Osteoblast (primary cell): ENCODE measurements at regions not wholly inside any gene's neighbourhood (a gene's known extent, or its start where the extent isn't known, plus 50 kb on each side); places are given as distances from the start of the nearest gene placed in this dataset.

Experiments used
- DNase-seq: peaks from one replicate; pipeline ENCODE4 v3.0.0; 2011; ENCODE audit warnings: low spot score, mixed read lengths; ENCODE audit not compliant: insufficient read length; ENCODE audit errors: missing footprints
- H2AFZ ChIP-seq: 2 replicates; pipeline ENCODE4 v1.6.0; 2011; ENCODE audit warnings: mild to moderate bottlenecking, low read length
- H3K27ac ChIP-seq: 2 replicates; pipeline ENCODE4 v1.5.1; 2011; ENCODE audit warnings: mild to moderate bottlenecking, low read depth, low read length, moderate library complexity
- H3K27me3 ChIP-seq: 2 replicates; pipeline ENCODE4 v1.6.0; 2012; ENCODE audit warnings: mild to moderate bottlenecking, control low read depth, inconsistent platforms, low read length, moderate library complexity; ENCODE audit not compliant: insufficient read depth
- H3K36me3 ChIP-seq: 2 replicates; pipeline ENCODE4 v1.5.1; 2011; ENCODE audit warnings: mild to moderate bottlenecking, low read length, control low read depth, moderate library complexity; ENCODE audit not compliant: insufficient read depth
- H3K4me1 ChIP-seq: 2 replicates; pipeline ENCODE4 v1.5.1; 2011; ENCODE audit warnings: mild to moderate bottlenecking, low read length, control low read depth, moderate library complexity; ENCODE audit not compliant: insufficient read depth
- H3K4me2 ChIP-seq: 2 replicates; pipeline ENCODE4 v1.6.0; 2011; ENCODE audit warnings: mild to moderate bottlenecking, low read length; ENCODE audit not compliant: insufficient read depth
- H3K4me3 ChIP-seq: fragments of 200-600 bp; sonication (generic); 3 replicates; pipeline ENCODE4 v1.5.1; 2012; ENCODE audit warnings: mild to moderate bottlenecking, low read length, inconsistent platforms; ENCODE audit not compliant: insufficient read depth
- H3K79me2 ChIP-seq: 2 replicates; pipeline ENCODE4 v1.6.0; 2012; ENCODE audit warnings: mild to moderate bottlenecking, low read length, control low read depth, inconsistent platforms; ENCODE audit not compliant: insufficient read depth
- H3K9me3 ChIP-seq: 2 replicates; pipeline ENCODE4 v1.5.1; 2011; ENCODE audit warnings: low read depth, low read length, control low read depth
- H4K20me1 ChIP-seq: 2 replicates; pipeline ENCODE4 v1.6.0; 2012; ENCODE audit warnings: mild to moderate bottlenecking, low read length, control low read depth; ENCODE audit not compliant: insufficient read depth
- TF ChIP-seq, protein P1 (sequence below): IDR thresholded peaks from 2 replicates; pipeline ENCODE4 v1.5.1; 2011; ENCODE audit warnings: mild to moderate bottlenecking, low read depth, low read length, moderate library complexity; ENCODE audit errors: extremely low read depth

DNA sequence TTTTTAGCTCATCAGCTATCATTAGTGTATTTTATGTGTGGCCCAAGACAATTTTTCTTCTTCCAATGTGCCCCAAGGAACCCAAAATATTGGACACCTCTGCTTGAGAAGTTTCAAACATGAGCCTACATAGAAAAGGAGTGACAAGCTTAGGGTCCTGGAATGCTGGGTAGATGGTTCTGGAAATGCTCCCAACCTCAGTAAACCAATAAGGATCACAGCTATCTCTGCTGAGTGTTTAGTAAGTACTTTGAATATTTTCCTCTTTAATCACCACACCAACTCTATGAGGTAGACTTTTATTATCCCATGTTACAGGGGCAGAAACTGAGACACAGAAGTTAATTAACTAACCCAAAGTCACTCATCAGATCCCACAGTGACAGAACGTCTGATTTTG is 164.9 kb upstream of the KLF3 start:
- Histone ChIP-seq H3K79me2 (no peaks in the 10 kb centered on the region), H3K9me3 (no peaks in the 10 kb centered on the region), H3K4me1 (no peaks in the 10 kb centered on the region), H3K27me3 (no peaks in the 10 kb centered on the region), H3K4me3 (no peak overlapping the region), H3K27ac (no peak overlapping the region), H2AFZ (no peak overlapping the region), H3K36me3 (no peaks in the 10 kb centered on the region), H3K4me2 (no peak overlapping the region), H4K20me1 (no peaks in the 10 kb centered on the region)
- TF ChIP-seq, protein P1, sequence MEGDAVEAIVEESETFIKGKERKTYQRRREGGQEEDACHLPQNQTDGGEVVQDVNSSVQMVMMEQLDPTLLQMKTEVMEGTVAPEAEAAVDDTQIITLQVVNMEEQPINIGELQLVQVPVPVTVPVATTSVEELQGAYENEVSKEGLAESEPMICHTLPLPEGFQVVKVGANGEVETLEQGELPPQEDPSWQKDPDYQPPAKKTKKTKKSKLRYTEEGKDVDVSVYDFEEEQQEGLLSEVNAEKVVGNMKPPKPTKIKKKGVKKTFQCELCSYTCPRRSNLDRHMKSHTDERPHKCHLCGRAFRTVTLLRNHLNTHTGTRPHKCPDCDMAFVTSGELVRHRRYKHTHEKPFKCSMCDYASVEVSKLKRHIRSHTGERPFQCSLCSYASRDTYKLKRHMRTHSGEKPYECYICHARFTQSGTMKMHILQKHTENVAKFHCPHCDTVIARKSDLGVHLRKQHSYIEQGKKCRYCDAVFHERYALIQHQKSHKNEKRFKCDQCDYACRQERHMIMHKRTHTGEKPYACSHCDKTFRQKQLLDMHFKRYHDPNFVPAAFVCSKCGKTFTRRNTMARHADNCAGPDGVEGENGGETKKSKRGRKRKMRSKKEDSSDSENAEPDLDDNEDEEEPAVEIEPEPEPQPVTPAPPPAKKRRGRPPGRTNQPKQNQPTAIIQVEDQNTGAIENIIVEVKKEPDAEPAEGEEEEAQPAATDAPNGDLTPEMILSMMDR, result no peak
- no peak for DNase-seq

GRCh38 chr4:38500433-38500832 is 163.6 kb upstream of the KLF3 start:
- H3K79me2 ChIP-seq, result no peaks in the 10 kb centered on the region
- no peak overlapping the region for H2AFZ ChIP-seq
- DNase-seq, result no peak
- no peaks in the 10 kb centered on the region for H3K9me3 ChIP-seq
- no peaks in the 10 kb centered on the region for H3K36me3 ChIP-seq
- no peak overlapping the region for H3K4me3 ChIP-seq
- TF ChIP-seq, protein P1, result no peak
- H3K27ac ChIP-seq, result no peak overlapping the region
- no peaks in the 10 kb centered on the region for H4K20me1 ChIP-seq
- no peaks in the 10 kb centered on the region for H3K27me3 ChIP-seq
- H3K4me1 ChIP-seq, result no peaks in the 10 kb centered on the region
- H3K4me2 ChIP-seq, result no peak overlapping the region

- H3K9me3 ChIP-seq, result no peaks in the 10 kb centered on the region
- peaks cover 4% of the 10 kb centered on the region for H3K27me3 ChIP-seq
- no peak overlapping the region for H3K27ac ChIP-seq
- no peak for DNase-seq
- no peak overlapping the region for H2AFZ ChIP-seq
- no peaks in the 10 kb centered on the region for H3K4me1 ChIP-seq
- H4K20me1 ChIP-seq, result no peaks in the 10 kb centered on the region
- TF ChIP-seq, protein P1, result no peak
- no peak overlapping the region for H3K4me3 ChIP-seq
- H3K79me2 ChIP-seq, result no peaks in the 10 kb centered on the region
- no peak overlapping the region for H3K4me2 ChIP-seq
- no peaks in the 10 kb centered on the region for H3K36me3 ChIP-seq
Observed at GRCh38 chr4:38501698-38502097, 162.3 kb upstream of the KLF3 start.

GRCh38 chr4:38503689-38504395 is 160.2 kb upstream of the KLF3 start:
- Histone ChIP-seq H4K20me1 (no peaks in the 10 kb centered on the region), H3K4me2 (no peak overlapping the region), H3K27ac (no peak overlapping the region), H3K79me2 (no peaks in the 10 kb centered on the region), H3K4me1 (no peaks in the 10 kb centered on the region), H3K36me3 (no peaks in the 10 kb centered on the region), H3K4me3 (no peak overlapping the region), H3K27me3 (peaks cover 7% of the 10 kb centered on the region), H3K9me3 (no peaks in the 10 kb centered on the region), H2AFZ (no peak overlapping the region)
- no peak for DNase-seq
- TF ChIP-seq, protein P1, result no peak
